ENCODE measurements at regions not wholly inside any gene's neighbourhood (a gene's known extent, or its start where the extent isn't known, plus 50 kb on each side); places are given as distances from the start of the nearest gene placed in this dataset.

DNA sequence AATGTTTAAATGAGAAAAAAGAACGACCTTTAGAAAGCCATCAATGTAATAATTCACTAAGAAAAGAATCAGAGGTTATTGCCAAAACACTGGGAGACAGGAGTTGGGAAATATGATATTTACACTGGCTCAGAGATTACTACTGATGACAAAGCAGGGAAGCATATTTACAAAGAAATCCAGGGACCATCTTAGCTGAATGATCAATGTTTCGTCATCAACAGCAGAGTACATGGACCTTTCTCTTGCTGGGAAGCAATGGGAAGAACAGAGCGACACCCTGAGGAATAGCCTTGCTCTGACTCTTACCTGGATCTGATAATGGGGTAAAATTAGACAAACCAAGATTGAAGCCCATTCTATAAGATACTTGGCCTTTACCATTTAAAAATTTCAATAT is 1293.5 kb downstream of the XPNPEP1 start:
- TF ChIP-seq NFRKB (IDR thresholded peaks at IDR 0.05) (no peak), BHLHE40 (IDR thresholded peaks at IDR 0.05; ENCODE audit: borderline replicate concordance) (no peak), ZNF384 (IDR thresholded peaks at IDR 0.05) (no peak), FOXM1 (IDR thresholded peaks at IDR 0.05; ENCODE audit: borderline replicate concordance) (no peak), ELF4 (IDR thresholded peaks at IDR 0.05) (no peak)

All from HEK293T (cell line).